Neural progenitor cell (in vitro differentiated cells): ENCODE measurements at regions not wholly inside any gene's neighbourhood (a gene's known extent, or its start where the extent isn't known, plus 50 kb on each side); places are given as distances from the start of the nearest gene placed in this dataset.

ENCODE experiments used
- CTCF ChIP-seq: fragments of 200-600 bp; sonication (generic); IDR thresholded peaks from 2 replicates; pipeline ENCODE4 v1.5.1; 2017; ENCODE audit warnings: antibody characterized with exemption, mild to moderate bottlenecking
- EZH2 ChIP-seq: fragments of 200-600 bp; sonication (generic); IDR thresholded peaks from 2 replicates; pipeline ENCODE4 v1.6.1; 2017; ENCODE audit warnings: antibody characterized with exemption, mild to moderate bottlenecking, moderate library complexity

- TF ChIP-seq CTCF (no peak), EZH2 (no peak)
Measured at GRCh38 chr6:111985202-111985731, 68.6 kb upstream of the CCN6 start.
